ENCODE measurements at regions not wholly inside any gene's neighbourhood (a gene's known extent, or its start where the extent isn't known, plus 50 kb on each side); places are given as distances from the start of the nearest gene placed in this dataset.

DNA sequence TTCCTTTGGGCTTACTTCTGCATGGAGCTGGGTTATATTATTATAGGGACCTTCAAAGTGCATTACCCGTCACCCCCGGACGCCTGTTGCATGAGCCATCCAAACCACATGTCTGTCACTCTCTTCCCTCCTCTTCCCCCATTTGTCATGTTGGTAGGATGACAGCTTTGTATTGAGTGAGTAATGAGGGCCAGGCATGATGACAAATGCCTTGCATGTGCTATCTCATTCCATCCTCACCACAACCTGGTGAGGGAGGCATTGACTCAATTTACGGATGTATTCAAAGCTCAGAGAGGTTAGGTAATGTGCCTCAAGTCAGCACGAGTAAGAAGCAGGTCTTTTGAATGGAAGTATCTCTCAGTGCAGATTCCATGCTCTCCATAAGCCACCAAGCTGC, 510.5 kb upstream of the TNP1 start:
- TF ChIP-seq POLR2AphosphoS5 (IDR thresholded peaks at IDR 0.05; ENCODE audit: low read depth, low read length) = no peak
- TF ChIP-seq, protein P1, sequence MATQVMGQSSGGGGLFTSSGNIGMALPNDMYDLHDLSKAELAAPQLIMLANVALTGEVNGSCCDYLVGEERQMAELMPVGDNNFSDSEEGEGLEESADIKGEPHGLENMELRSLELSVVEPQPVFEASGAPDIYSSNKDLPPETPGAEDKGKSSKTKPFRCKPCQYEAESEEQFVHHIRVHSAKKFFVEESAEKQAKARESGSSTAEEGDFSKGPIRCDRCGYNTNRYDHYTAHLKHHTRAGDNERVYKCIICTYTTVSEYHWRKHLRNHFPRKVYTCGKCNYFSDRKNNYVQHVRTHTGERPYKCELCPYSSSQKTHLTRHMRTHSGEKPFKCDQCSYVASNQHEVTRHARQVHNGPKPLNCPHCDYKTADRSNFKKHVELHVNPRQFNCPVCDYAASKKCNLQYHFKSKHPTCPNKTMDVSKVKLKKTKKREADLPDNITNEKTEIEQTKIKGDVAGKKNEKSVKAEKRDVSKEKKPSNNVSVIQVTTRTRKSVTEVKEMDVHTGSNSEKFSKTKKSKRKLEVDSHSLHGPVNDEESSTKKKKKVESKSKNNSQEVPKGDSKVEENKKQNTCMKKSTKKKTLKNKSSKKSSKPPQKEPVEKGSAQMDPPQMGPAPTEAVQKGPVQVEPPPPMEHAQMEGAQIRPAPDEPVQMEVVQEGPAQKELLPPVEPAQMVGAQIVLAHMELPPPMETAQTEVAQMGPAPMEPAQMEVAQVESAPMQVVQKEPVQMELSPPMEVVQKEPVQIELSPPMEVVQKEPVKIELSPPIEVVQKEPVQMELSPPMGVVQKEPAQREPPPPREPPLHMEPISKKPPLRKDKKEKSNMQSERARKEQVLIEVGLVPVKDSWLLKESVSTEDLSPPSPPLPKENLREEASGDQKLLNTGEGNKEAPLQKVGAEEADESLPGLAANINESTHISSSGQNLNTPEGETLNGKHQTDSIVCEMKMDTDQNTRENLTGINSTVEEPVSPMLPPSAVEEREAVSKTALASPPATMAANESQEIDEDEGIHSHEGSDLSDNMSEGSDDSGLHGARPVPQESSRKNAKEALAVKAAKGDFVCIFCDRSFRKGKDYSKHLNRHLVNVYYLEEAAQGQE (IDR thresholded peaks at IDR 0.05; ENCODE audit: insufficient read depth in 1 of 2, low read depth in 2 of 2, low read length in 1 of 2) = no peak
- H3K27me3 ChIP-seq (ENCODE audit: control insufficient read depth, insufficient read depth, low read length) = no peaks in the 10 kb centered on the region
- H3K36me3 ChIP-seq (ENCODE audit: control insufficient read depth, insufficient read depth, low read length) = no peaks in the 10 kb centered on the region
- in situ Hi-C loops (cut with HindIII; ENCODE audit: low pct_unique_long_range_greater_than_20kb, low sequenced_read_pairs) (no loop called here), intact Hi-C loops (cut with micrococcal nuclease; ENCODE audit: unreplicated experiment) (no loop called here)
- no peak overlapping the region for H3K27ac ChIP-seq (ENCODE audit: low read length)
- DNase-seq (ENCODE audit: low read depth, low spot score) = no peak
- ChIA-PET CTCF (no interaction called here), POLR2A (no interaction called here)
- no peaks in the 10 kb centered on the region for H3K9me3 ChIP-seq (ENCODE audit: control insufficient read depth, insufficient read depth, low read depth, low read length)
- H3K4me3 ChIP-seq (ENCODE audit: low read depth in 2 of 2, low read length in 2 of 2) = no peak overlapping the region
- BruUV-seq (replicated peaks) = no TSS peak
- H3K4me1 ChIP-seq (ENCODE audit: control insufficient read depth, insufficient read depth, low read length) = no peaks in the 10 kb centered on the region
- ATAC-seq = no peak

DNA sequence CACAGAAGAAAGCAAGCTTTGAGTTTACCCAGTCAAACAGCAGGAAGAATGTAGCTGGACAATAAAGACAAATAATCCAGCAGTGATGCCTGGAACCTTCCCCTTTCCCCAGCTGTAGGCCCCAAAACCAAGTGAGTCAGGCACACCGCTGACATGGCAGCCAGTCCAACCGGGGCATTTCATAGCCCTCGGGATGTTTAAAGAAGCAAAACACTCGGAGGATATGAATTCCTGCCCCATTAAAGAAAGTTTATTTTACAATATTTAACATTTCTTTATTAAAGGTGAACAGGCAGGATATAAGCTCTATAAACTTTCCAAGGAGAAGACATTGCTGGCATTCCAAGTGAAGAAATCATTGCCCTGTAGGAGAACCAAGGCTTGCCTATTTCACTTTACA, 507.6 kb upstream of the TNP1 start:
- POLR2A ChIA-PET = no interaction called here
- in situ Hi-C loops (cut with HindIII; ENCODE audit: low pct_unique_long_range_greater_than_20kb, low sequenced_read_pairs) (no loop called here), intact Hi-C loops (cut with micrococcal nuclease; ENCODE audit: unreplicated experiment) (no loop called here)
- CTCF ChIA-PET = no interaction called here
- Histone ChIP-seq H3K4me1 (ENCODE audit: control insufficient read depth, insufficient read depth, low read length) (no peaks in the 10 kb centered on the region), H3K9me3 (ENCODE audit: control insufficient read depth, insufficient read depth, low read depth, low read length) (no peaks in the 10 kb centered on the region), H3K4me3 (ENCODE audit: low read depth in 2 of 2, low read length in 2 of 2) (no peak overlapping the region), H3K27me3 (ENCODE audit: control insufficient read depth, insufficient read depth, low read length) (no peaks in the 10 kb centered on the region), H3K27ac (ENCODE audit: low read length) (no peak overlapping the region), H3K36me3 (ENCODE audit: control insufficient read depth, insufficient read depth, low read length) (no peaks in the 10 kb centered on the region)
- DNase-seq (ENCODE audit: low read depth, low spot score) (no peak), ATAC-seq (no peak)
- BruUV-seq (replicated peaks) = no TSS peak
- TF ChIP-seq, protein P1 (IDR thresholded peaks at IDR 0.05; ENCODE audit: insufficient read depth in 1 of 2, low read depth in 2 of 2, low read length in 1 of 2) = no peak
- TF ChIP-seq TCF7L2 (IDR thresholded peaks at IDR 0.05; ENCODE audit: low read depth, low read length) (no peak), SIN3A (IDR thresholded peaks at IDR 0.05; ENCODE audit: borderline replicate concordance, insufficient read depth, low read depth, low read length) (no peak)
- TF ChIP-seq, protein P2, sequence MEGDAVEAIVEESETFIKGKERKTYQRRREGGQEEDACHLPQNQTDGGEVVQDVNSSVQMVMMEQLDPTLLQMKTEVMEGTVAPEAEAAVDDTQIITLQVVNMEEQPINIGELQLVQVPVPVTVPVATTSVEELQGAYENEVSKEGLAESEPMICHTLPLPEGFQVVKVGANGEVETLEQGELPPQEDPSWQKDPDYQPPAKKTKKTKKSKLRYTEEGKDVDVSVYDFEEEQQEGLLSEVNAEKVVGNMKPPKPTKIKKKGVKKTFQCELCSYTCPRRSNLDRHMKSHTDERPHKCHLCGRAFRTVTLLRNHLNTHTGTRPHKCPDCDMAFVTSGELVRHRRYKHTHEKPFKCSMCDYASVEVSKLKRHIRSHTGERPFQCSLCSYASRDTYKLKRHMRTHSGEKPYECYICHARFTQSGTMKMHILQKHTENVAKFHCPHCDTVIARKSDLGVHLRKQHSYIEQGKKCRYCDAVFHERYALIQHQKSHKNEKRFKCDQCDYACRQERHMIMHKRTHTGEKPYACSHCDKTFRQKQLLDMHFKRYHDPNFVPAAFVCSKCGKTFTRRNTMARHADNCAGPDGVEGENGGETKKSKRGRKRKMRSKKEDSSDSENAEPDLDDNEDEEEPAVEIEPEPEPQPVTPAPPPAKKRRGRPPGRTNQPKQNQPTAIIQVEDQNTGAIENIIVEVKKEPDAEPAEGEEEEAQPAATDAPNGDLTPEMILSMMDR (IDR thresholded peaks at IDR 0.05) = no peak

Data from Panc1 (cell line).